ENCODE measurements at regions not wholly inside any gene's neighbourhood (a gene's known extent, or its start where the extent isn't known, plus 50 kb on each side); places are given as distances from the start of the nearest gene placed in this dataset.

DNA sequence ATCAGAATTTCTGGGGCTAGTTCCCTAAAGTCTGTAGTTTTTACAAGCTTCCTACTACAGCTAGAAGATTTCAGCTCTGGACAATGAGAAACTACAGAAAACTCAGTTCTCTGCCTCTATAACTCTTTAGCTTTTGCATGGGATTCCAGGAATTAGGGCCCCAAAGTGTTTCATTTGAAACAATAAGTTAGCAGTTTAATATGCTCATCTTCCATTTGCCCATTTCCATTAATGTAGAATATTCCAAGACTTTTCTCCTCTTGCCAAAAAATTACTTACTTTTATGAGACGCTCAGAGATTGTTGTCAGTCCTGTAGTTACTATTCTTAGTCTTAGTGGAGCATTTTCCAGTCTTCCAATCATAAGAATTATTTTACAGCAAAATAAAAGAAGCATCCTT, 719.9 kb downstream of the ADGRL2 start:
- H3K27ac ChIP-seq (ENCODE audit: low read length), result no peak overlapping the region
- H3K36me3 ChIP-seq (ENCODE audit: insufficient read depth, low read length), result no peaks in the 10 kb centered on the region
- no peaks in the 10 kb centered on the region for H4K20me1 ChIP-seq (ENCODE audit: insufficient read depth, low read depth, low read length)
- H3K9ac ChIP-seq (ENCODE audit: low read length), result no peak overlapping the region
- no peaks in the 10 kb centered on the region for H3K4me1 ChIP-seq (ENCODE audit: low read length)
- H3K9me3 ChIP-seq (ENCODE audit: low read length), result peaks cover 11% of the 10 kb centered on the region
- no peaks in the 10 kb centered on the region for H3K79me2 ChIP-seq (ENCODE audit: low read length)
- H3K9me2 ChIP-seq (replicated peaks; ENCODE audit: insufficient read depth, low read length), result no peaks in the 10 kb centered on the region
- no peak overlapping the region for H3K4me3 ChIP-seq (ENCODE audit: low read length)
- H3K27me3 ChIP-seq (ENCODE audit: low read length), result no peaks in the 10 kb centered on the region
- H2AFZ ChIP-seq (ENCODE audit: low read length), result no peak overlapping the region
- H3K4me2 ChIP-seq (ENCODE audit: low read depth, low read length, poor library complexity, severe bottlenecking), result no peak overlapping the region
- DNase-seq, result no peak

DNA sequence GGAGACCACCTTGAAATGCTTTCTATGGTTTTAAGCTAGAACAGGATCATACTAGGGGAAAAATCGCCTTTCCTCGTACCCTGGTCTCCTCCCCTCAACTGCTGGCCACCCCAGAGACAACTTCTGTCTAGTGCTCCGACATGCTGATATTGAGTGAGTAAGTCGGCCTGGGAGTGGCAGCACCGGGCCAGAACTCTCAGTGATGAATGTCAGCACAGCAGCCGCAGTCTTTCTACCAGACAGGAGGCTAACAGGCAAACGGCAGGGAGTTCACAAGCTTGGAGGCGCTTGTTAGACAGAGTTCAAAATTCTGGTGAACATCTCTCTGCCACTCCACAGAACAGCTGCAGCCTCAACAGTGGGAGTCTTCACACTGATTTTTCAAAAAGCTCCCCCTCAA, 716.9 kb downstream of the ADGRL2 start:
- no peak overlapping the region for H3K4me3 ChIP-seq (ENCODE audit: low read length)
- H3K4me2 ChIP-seq (ENCODE audit: low read depth, low read length, poor library complexity, severe bottlenecking), result no peak overlapping the region
- H3K27ac ChIP-seq (ENCODE audit: low read length), result no peak overlapping the region
- H3K9me2 ChIP-seq (replicated peaks; ENCODE audit: insufficient read depth, low read length), result no peaks in the 10 kb centered on the region
- H3K36me3 ChIP-seq (ENCODE audit: insufficient read depth, low read length), result no peaks in the 10 kb centered on the region
- no peaks in the 10 kb centered on the region for H3K27me3 ChIP-seq (ENCODE audit: low read length)
- H4K20me1 ChIP-seq (ENCODE audit: insufficient read depth, low read depth, low read length), result no peaks in the 10 kb centered on the region
- H3K9ac ChIP-seq (ENCODE audit: low read length), result no peak overlapping the region
- no peaks in the 10 kb centered on the region for H3K79me2 ChIP-seq (ENCODE audit: low read length)
- no peaks in the 10 kb centered on the region for H3K4me1 ChIP-seq (ENCODE audit: low read length)
- H3K9me3 ChIP-seq (ENCODE audit: low read length), result peaks cover 9% of the 10 kb centered on the region
- no peak overlapping the region for H2AFZ ChIP-seq (ENCODE audit: low read length)
- DNase-seq, result no peak

DNA sequence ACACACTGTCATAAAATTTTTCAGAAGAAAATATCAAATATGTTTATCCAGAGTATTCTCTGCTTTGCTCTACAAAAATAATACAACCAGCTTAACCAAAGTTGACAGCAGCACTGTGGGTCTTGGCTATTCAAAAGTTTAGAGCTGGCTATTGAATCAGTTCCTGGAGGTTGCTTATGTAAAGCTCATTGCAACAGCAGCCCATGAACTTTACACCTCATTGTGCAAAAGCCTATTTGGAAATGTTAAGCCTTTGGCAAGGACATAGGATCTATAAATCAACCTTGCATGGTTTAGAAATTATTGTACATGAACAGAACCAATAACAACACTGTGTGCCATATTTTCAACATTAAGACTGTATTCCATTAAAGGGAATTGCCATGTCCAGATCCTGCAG, 714.9 kb downstream of the ADGRL2 start:
- H3K27me3 ChIP-seq (ENCODE audit: low read length), result no peaks in the 10 kb centered on the region
- DNase-seq, result no peak
- H3K9me2 ChIP-seq (replicated peaks; ENCODE audit: insufficient read depth, low read length), result no peaks in the 10 kb centered on the region
- H3K9me3 ChIP-seq (ENCODE audit: low read length), result peaks cover 12% of the 10 kb centered on the region
- no peaks in the 10 kb centered on the region for H3K36me3 ChIP-seq (ENCODE audit: insufficient read depth, low read length)
- H3K9ac ChIP-seq (ENCODE audit: low read length), result no peak overlapping the region
- H2AFZ ChIP-seq (ENCODE audit: low read length), result no peak overlapping the region
- H3K79me2 ChIP-seq (ENCODE audit: low read length), result no peaks in the 10 kb centered on the region
- H3K4me1 ChIP-seq (ENCODE audit: low read length), result no peaks in the 10 kb centered on the region
- no peaks in the 10 kb centered on the region for H4K20me1 ChIP-seq (ENCODE audit: insufficient read depth, low read depth, low read length)
- no peak overlapping the region for H3K27ac ChIP-seq (ENCODE audit: low read length)
- no peak overlapping the region for H3K4me2 ChIP-seq (ENCODE audit: low read depth, low read length, poor library complexity, severe bottlenecking)
- H3K4me3 ChIP-seq (ENCODE audit: low read length), result no peak overlapping the region

DNA sequence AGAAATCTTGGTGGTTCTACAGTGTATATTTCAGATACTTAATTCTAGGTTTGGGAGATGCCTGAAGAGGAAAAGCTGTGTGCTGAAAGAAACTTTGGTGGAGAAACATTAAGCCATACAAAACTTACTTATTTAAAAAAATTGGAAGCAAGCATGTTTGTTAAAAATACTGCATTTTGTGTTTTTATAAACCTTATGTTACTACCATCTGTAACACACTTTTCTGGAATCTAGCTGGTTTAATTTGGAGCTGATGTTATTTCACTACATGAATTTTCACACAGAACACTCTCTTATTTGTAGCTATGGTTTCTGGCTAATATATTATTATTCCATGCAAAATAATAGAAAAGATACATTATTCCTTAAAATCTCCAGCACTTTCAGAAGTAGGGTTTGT, 710.7 kb downstream of the ADGRL2 start:
- Histone ChIP-seq H3K27ac (ENCODE audit: low read length) (no peak overlapping the region), H3K9me2 (replicated peaks; ENCODE audit: insufficient read depth, low read length) (no peaks in the 10 kb centered on the region), H3K9ac (ENCODE audit: low read length) (no peak overlapping the region), H3K4me1 (ENCODE audit: low read length) (no peaks in the 10 kb centered on the region), H3K4me3 (ENCODE audit: low read length) (no peak overlapping the region), H3K27me3 (ENCODE audit: low read length) (no peaks in the 10 kb centered on the region), H4K20me1 (ENCODE audit: insufficient read depth, low read depth, low read length) (no peaks in the 10 kb centered on the region), H2AFZ (ENCODE audit: low read length) (no peak overlapping the region), H3K4me2 (ENCODE audit: low read depth, low read length, poor library complexity, severe bottlenecking) (no peak overlapping the region), H3K79me2 (ENCODE audit: low read length) (no peaks in the 10 kb centered on the region), H3K36me3 (ENCODE audit: insufficient read depth, low read length) (no peaks in the 10 kb centered on the region), H3K9me3 (ENCODE audit: low read length) (peaks cover 16% of the 10 kb centered on the region; the same call in 1 of the 2 replicates)
- no peak for DNase-seq

DNA sequence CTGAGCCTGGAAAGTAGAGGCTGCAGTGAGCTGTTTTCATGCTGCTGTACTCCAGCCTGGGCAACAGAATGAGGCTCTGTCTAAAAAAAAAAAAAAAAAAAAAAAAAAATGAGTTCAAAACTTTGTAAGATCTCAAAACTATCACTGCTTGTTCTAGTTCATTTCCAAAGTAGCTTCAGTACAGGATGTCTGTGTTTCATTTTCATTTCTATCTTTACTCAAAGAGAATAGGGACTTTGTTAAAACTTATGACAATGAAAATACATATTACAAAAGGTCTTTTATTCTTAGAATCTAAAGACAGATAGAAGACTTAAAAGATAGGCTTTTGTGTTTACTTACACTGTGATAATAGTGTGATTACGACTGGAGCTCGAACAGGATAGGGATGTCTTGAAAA, 709.7 kb downstream of the ADGRL2 start:
- Histone ChIP-seq H3K9me3 (ENCODE audit: low read length) (peaks cover 16% of the 10 kb centered on the region; the same call in 1 of the 2 replicates), H3K4me1 (ENCODE audit: low read length) (no peaks in the 10 kb centered on the region), H4K20me1 (ENCODE audit: insufficient read depth, low read depth, low read length) (no peaks in the 10 kb centered on the region), H3K9me2 (replicated peaks; ENCODE audit: insufficient read depth, low read length) (no peaks in the 10 kb centered on the region), H3K36me3 (ENCODE audit: insufficient read depth, low read length) (no peaks in the 10 kb centered on the region), H3K79me2 (ENCODE audit: low read length) (no peaks in the 10 kb centered on the region), H3K27me3 (ENCODE audit: low read length) (no peaks in the 10 kb centered on the region), H2AFZ (ENCODE audit: low read length) (no peak overlapping the region), H3K4me2 (ENCODE audit: low read depth, low read length, poor library complexity, severe bottlenecking) (no peak overlapping the region), H3K9ac (ENCODE audit: low read length) (no peak overlapping the region), H3K4me3 (ENCODE audit: low read length) (no peak overlapping the region), H3K27ac (ENCODE audit: low read length) (no peak overlapping the region)
- no peak for DNase-seq

DNA sequence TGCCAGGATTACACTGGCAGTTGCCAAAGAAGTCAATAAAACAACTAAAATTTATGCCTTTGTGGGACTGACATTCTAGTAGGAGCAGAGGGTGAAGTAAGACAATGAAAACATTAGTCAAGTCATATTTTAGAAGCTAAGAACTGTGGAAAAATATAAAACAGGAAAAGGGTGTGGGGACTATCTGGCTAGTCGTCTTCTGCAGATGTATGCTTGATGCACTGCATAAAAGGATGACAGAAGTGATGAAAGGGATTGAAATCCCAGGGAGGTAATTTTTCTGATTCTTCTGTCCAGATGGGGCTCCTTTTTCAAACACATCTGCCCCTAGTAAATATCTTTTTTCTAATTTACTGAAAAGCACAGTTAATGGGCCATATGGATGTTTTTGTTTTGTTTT, 706.3 kb downstream of the ADGRL2 start:
- Histone ChIP-seq H3K36me3 (ENCODE audit: insufficient read depth, low read length) (no peaks in the 10 kb centered on the region), H4K20me1 (ENCODE audit: insufficient read depth, low read depth, low read length) (no peaks in the 10 kb centered on the region), H3K4me1 (ENCODE audit: low read length) (no peaks in the 10 kb centered on the region), H2AFZ (ENCODE audit: low read length) (no peak overlapping the region), H3K4me2 (ENCODE audit: low read depth, low read length, poor library complexity, severe bottlenecking) (no peak overlapping the region), H3K27me3 (ENCODE audit: low read length) (no peaks in the 10 kb centered on the region), H3K27ac (ENCODE audit: low read length) (no peak overlapping the region), H3K9me3 (ENCODE audit: low read length) (peaks cover 26% of the 10 kb centered on the region), H3K79me2 (ENCODE audit: low read length) (no peaks in the 10 kb centered on the region), H3K4me3 (ENCODE audit: low read length) (no peak overlapping the region), H3K9me2 (replicated peaks; ENCODE audit: insufficient read depth, low read length) (no peaks in the 10 kb centered on the region), H3K9ac (ENCODE audit: low read length) (no peak overlapping the region)
- no peak for DNase-seq

DNA sequence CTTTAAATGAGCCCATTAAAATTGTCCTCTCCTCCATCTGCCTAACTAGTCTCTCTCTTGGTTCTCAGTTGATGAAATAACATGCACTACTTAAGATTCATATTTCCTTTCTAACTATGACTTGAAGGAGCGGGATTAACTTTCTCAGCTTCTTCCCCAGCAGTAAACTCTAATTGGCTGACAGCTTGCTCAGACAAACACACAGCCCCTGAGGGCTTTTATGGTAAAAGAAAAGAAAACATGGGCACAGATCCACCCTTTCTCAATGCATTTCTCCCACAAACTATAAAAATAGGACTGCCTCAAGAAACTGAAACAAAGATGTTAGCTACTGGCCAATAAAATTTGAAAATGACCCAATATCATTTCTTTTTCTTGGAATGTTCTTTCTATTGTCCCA, 703.1 kb downstream of the ADGRL2 start:
- DNase-seq, result no peak
- H3K79me2 ChIP-seq (ENCODE audit: low read length), result no peaks in the 10 kb centered on the region
- no peak overlapping the region for H3K4me2 ChIP-seq (ENCODE audit: low read depth, low read length, poor library complexity, severe bottlenecking)
- no peak overlapping the region for H3K9ac ChIP-seq (ENCODE audit: low read length)
- H3K4me1 ChIP-seq (ENCODE audit: low read length), result no peaks in the 10 kb centered on the region
- no peak overlapping the region for H2AFZ ChIP-seq (ENCODE audit: low read length)
- no peaks in the 10 kb centered on the region for H3K9me2 ChIP-seq (replicated peaks; ENCODE audit: insufficient read depth, low read length)
- no peak overlapping the region for H3K4me3 ChIP-seq (ENCODE audit: low read length)
- peaks cover 20% of the 10 kb centered on the region for H3K9me3 ChIP-seq (ENCODE audit: low read length)
- no peaks in the 10 kb centered on the region for H3K27me3 ChIP-seq (ENCODE audit: low read length)
- H3K36me3 ChIP-seq (ENCODE audit: insufficient read depth, low read length), result no peaks in the 10 kb centered on the region
- H4K20me1 ChIP-seq (ENCODE audit: insufficient read depth, low read depth, low read length), result no peaks in the 10 kb centered on the region
- H3K27ac ChIP-seq (ENCODE audit: low read length), result no peak overlapping the region

DNA sequence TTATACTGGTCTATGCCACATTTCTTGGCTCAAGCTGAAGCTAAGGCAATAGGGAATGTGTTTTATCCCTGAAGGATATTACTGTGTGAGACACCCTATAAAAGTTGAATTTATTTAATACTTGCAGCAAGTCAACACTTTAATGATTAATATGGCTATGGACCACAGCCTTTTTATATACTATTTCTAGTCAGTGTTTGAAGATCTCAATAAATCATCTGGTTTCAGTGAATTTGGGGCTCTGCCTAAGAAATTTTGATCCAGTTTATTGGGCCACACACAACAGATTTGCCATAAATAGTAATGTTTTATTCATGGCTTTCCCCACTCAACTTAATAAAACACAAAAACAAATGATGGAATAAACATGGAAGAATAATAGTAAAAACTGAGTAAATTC, 698.3 kb downstream of the ADGRL2 start:
- Histone ChIP-seq H3K79me2 (ENCODE audit: low read length) (no peaks in the 10 kb centered on the region), H4K20me1 (ENCODE audit: insufficient read depth, low read depth, low read length) (no peaks in the 10 kb centered on the region), H3K9me3 (ENCODE audit: low read length) (peaks cover 12% of the 10 kb centered on the region; the same call in 1 of the 2 replicates), H3K4me2 (ENCODE audit: low read depth, low read length, poor library complexity, severe bottlenecking) (no peak overlapping the region), H3K36me3 (ENCODE audit: insufficient read depth, low read length) (no peaks in the 10 kb centered on the region), H3K27ac (ENCODE audit: low read length) (no peak overlapping the region), H3K9me2 (replicated peaks; ENCODE audit: insufficient read depth, low read length) (no peaks in the 10 kb centered on the region), H3K4me1 (ENCODE audit: low read length) (no peaks in the 10 kb centered on the region), H3K27me3 (ENCODE audit: low read length) (no peaks in the 10 kb centered on the region), H3K9ac (ENCODE audit: low read length) (no peak overlapping the region), H2AFZ (ENCODE audit: low read length) (no peak overlapping the region), H3K4me3 (ENCODE audit: low read length) (no peak overlapping the region)
- no peak for DNase-seq

DNA sequence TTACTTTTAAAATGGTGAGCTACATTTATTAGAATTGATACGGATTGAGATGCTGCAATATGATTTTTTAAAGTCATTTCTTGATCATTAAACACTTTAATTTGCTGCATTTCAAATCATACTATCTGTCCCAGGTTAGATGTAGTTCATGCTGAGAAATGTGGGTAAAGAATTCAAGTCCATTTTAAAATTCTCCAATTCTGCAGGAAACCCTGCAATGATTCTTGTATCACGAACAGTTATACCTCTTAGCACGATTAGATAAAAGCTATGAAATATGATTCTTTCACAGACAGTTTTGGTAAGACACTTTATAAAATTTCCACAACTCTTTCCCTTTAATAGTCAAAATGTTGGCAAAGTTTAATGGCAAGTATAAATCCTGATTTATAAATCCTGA, 693.4 kb downstream of the ADGRL2 start:
- H4K20me1 ChIP-seq (ENCODE audit: insufficient read depth, low read depth, low read length), result no peaks in the 10 kb centered on the region
- H3K27me3 ChIP-seq (ENCODE audit: low read length), result no peaks in the 10 kb centered on the region
- no peak overlapping the region for H2AFZ ChIP-seq (ENCODE audit: low read length)
- H3K79me2 ChIP-seq (ENCODE audit: low read length), result no peaks in the 10 kb centered on the region
- H3K9me3 ChIP-seq (ENCODE audit: low read length), result peaks cover 14% of the 10 kb centered on the region; the same call in 1 of the 2 replicates
- H3K4me3 ChIP-seq (ENCODE audit: low read length), result no peak overlapping the region
- no peaks in the 10 kb centered on the region for H3K36me3 ChIP-seq (ENCODE audit: insufficient read depth, low read length)
- no peak overlapping the region for H3K9ac ChIP-seq (ENCODE audit: low read length)
- no peaks in the 10 kb centered on the region for H3K9me2 ChIP-seq (replicated peaks; ENCODE audit: insufficient read depth, low read length)
- no peak overlapping the region for H3K27ac ChIP-seq (ENCODE audit: low read length)
- no peak for DNase-seq
- H3K4me2 ChIP-seq (ENCODE audit: low read depth, low read length, poor library complexity, severe bottlenecking), result no peak overlapping the region
- no peaks in the 10 kb centered on the region for H3K4me1 ChIP-seq (ENCODE audit: low read length)
